Heart left ventricle (tissue), 16 donors: ENCODE measurements at regions not wholly inside any gene's neighbourhood (a gene's known extent, or its start where the extent isn't known, plus 50 kb on each side); places are given as distances from the start of the nearest gene placed in this dataset.

Experiments used
- ATAC-seq, 4 donors: fragments of 200-7000 bp; cut with Tn5 transposase; one replicate each; pipeline ENCODE4 v1.9.1; 2020 to 2022; ENCODE audit warnings: moderate library complexity in 4 of 4, mild to moderate bottlenecking in 3 of 4, moderate number of reproducible peaks in 1 of 4
- DNase-seq, 5 donors: peaks; one replicate each; pipeline ENCODE4 v3.0.0-alpha.2; 2020
- H3K27ac ChIP-seq, 12 donors: fragments of 200-600 bp; sonication (generic) in 4 of 12; one replicate each; pipeline versions ENCODE4 v1.5.0 to v1.8.0; 2016 to 2022; ENCODE audit warnings: mild to moderate bottlenecking in 2 of 12
- H3K27me3 ChIP-seq, 9 donors: fragments of 200-600 bp; sonication (generic) in 2 of 9; one replicate each; pipeline versions ENCODE4 v1.5.1 to v1.8.0; 2016 to 2022; ENCODE audit warnings: mild to moderate bottlenecking in 3 of 9
- H3K36me3 ChIP-seq, 9 donors: fragments of 200-600 bp; sonication (generic) in 2 of 9; one replicate each; pipeline versions ENCODE4 v1.5.0 to v1.8.0; 2018 to 2022; ENCODE audit warnings: mild to moderate bottlenecking in 2 of 9
- H3K4me1 ChIP-seq, 12 donors: fragments of 200-600 bp; sonication (generic) in 4 of 12; one replicate each; pipeline versions ENCODE4 v1.5.0 to v1.8.0; 2016 to 2022; ENCODE audit warnings: mild to moderate bottlenecking in 3 of 12
- H3K4me3 ChIP-seq, 12 donors: fragments of 200-600 bp; sonication (generic) in 4 of 12; one replicate each; pipeline versions ENCODE4 v1.5.0 to v1.8.0; 2017 to 2022; ENCODE audit warnings: mild to moderate bottlenecking in 9 of 12, moderate library complexity in 4 of 12
- H3K9me3 ChIP-seq, 12 donors: fragments of 200-600 bp; sonication (generic) in 4 of 12; one replicate each; pipeline versions ENCODE4 v1.5.0 to v1.8.0; 2016 to 2022; ENCODE audit warnings: mild to moderate bottlenecking in 1 of 12
- CTCF ChIP-seq, 12 donors: fragments of 200-600 bp; sonication (generic) in 4 of 12; IDR thresholded peaks; one replicate each; pipeline versions ENCODE4 v1.5.0 to v1.8.0; 2018 to 2022; ENCODE audit warnings: antibody characterized with exemption in 12 of 12, mild to moderate bottlenecking in 5 of 12
- POLR2A ChIP-seq, 2 donors: fragments of 450-650 bp; IDR thresholded peaks; one replicate each; pipeline ENCODE4 v1.6.1; 2017; ENCODE audit warnings: antibody characterized with exemption in 2 of 2, mild to moderate bottlenecking in 2 of 2, moderate library complexity in 2 of 2
- WGBS, 4 donors: extraction: QIAGEN DNeasy Blood & Tissue Kit in 2 of 4; methylation state at CpG; one replicate each; pipeline versions ENCODE4 v1.1.5 to v1.1.7; 2013 to 2018; 5-methylcytosine and 5-hydroxymethylcytosine counted together
- intact Hi-C, 10 donors: fragments of 100-400 bp; cut with DNase I; formaldehyde crosslinking; loops; one replicate each; pipeline versions ENCODE4 v1.11.1 to v1.14.2; 2022
- donor health status: ischemic (EF 13 %, LVEDD 7.1; RV severe dilation, severe dysfunction).
- donor health status: healthy with polysubstance abuse.
- donor health status: DM: no; HTN: yes; CAD: no.
- donor health status: DM: no; HTN: no; CAD: no.
- donor health status: ischemic (EF 25% LVEDD 6.9; RV normal size, moderate dysfunction).
- donor health status: ischemic (EF 25% LVEDD 5.7; RV mildly dilated, moderate dysfunction).
- donor health status: healthy.
- donor health status: DM: yes; HTN: yes; CAD: no.
- donor health status: ischemic (EF 35%, LVEDD 5.7; RV mildly dilated, moderate dysfunction).
- donor health status: nonischemic (EF 11% LVEDD 7.7; RV severe dilation, severe dysfunction).
- donor health status: DM: yes; HTN: yes; CAD: no.
- donor health status: PGD.
- donor health status: ischemic (EF 29% LVEDD 5.4; RV normal size, mild dysfunction).
- donor health status: nonischemic (EF 23%, LVEDD 6.1; RV moderate dilation, normal function).

DNA sequence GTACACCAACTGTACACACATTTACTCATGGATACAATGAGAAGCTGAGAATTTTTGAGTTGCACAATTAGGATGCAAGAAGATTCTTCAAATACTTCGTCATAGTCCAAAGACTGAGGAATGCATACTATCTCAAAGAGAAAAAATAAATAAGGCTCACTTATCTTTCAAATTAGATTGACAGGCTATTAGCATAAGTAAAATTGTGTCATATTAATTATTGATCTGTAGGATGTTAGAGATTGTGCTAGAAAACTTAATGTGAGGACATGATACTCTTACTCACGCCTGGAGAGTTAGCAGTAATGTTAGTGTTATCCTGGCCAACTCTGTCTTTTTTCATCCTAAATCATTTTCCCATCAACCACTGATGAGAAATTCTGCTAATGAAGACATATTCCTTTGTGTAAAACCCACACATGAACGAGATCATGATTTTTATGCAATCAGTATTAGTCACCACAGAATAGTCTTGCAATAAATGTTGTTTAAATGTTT is 659.0 kb downstream of the LTN1 start:
- Histone ChIP-seq H3K4me3 (no peak overlapping the region), H3K27me3 (no peaks in the 10 kb centered on the region), H3K27ac (no peak overlapping the region), H3K36me3 (no peaks in the 10 kb centered on the region), H3K4me1 (peaks cover 0 to 24% (median 3%) of the 10 kb centered on the region in 12 donors), H3K9me3 (peaks cover 0 to 2% (median 0%) of the 10 kb centered on the region in 12 donors)
- no peak for DNase-seq
- TF ChIP-seq CTCF (IDR thresholded peaks at IDR 0.05) (no peak), POLR2A (IDR thresholded peaks at IDR 0.05) (no peak)
- 80 to 89% (median 82%) methylated on average over 3 of the region's 3 CpGs for WGBS, 4 donors
- ATAC-seq: no peak
- intact Hi-C loops: loop anchor here in 6 of 10 donors (5.0 to 10.0 kb wide), 7 partner anchors 269 to 1489 kb away; partner anchors contain the start of gene ADAMTS1 (in 1 of the 6)

GRCh38 chr21:28332796-28333195 is 659.9 kb downstream of the LTN1 start:
- Histone ChIP-seq H3K4me1 (peaks cover 0 to 20% (median 3%) of the 10 kb centered on the region in 12 donors), H3K27ac (no peak overlapping the region), H3K4me3 (no peak overlapping the region), H3K27me3 (no peaks in the 10 kb centered on the region), H3K9me3 (peaks cover 0 to 2% (median 0%) of the 10 kb centered on the region in 12 donors), H3K36me3 (no peaks in the 10 kb centered on the region)
- TF ChIP-seq CTCF (IDR thresholded peaks at IDR 0.05) (no peak), POLR2A (IDR thresholded peaks at IDR 0.05) (no peak)
- no peak for ATAC-seq
- intact Hi-C loops: loop anchor here in 6 of 10 donors (5.0 to 10.0 kb wide), 7 partner anchors 268 to 1488 kb away; partner anchors contain the start of gene ADAMTS1 (in 1 of the 6)
- WGBS, 4 donors: 72 to 85% (median 82%) methylated on average over 1 of the region's 1 CpG
- no peak for DNase-seq

DNA sequence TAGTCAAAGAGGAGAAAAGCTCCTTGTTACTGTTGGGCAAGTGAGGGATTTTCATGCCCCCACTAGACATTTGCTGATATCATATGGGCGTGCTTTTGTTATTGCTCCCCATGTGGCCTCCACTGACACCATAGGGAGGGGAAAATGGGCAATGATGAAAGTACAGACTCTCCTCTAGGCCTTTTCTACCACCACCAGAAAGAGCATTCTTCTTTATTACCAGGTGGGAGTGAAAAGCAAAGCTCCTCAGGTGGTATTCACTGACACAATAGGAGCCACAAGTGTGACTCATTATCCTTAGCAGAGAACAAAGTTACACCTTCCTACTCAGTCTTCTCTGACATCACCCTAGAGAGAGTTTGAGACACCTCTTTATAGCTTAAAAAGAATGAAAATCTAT is 667.1 kb downstream of the LTN1 start:
- no peak for ATAC-seq
- 89 to 98% (median 94%) methylated on average over 1 of the region's 1 CpG for WGBS, 4 donors
- no peak for DNase-seq
- Histone ChIP-seq H3K27me3 (no peaks in the 10 kb centered on the region), H3K4me3 (no peak overlapping the region), H3K27ac (no peak overlapping the region), H3K4me1 (no peaks in the 10 kb centered on the region), H3K36me3 (no peaks in the 10 kb centered on the region), H3K9me3 (peaks cover 0 to 28% (median 7%) of the 10 kb centered on the region in 12 donors)
- TF ChIP-seq POLR2A (IDR thresholded peaks at IDR 0.05) (no peak), CTCF (IDR thresholded peaks at IDR 0.05) (no peak)
- intact Hi-C loops: loop anchor here in 1 of 10 donors (10.0 kb wide), 1 partner anchor 261 kb away; no protein-coding TSS in a partner anchor

DNA sequence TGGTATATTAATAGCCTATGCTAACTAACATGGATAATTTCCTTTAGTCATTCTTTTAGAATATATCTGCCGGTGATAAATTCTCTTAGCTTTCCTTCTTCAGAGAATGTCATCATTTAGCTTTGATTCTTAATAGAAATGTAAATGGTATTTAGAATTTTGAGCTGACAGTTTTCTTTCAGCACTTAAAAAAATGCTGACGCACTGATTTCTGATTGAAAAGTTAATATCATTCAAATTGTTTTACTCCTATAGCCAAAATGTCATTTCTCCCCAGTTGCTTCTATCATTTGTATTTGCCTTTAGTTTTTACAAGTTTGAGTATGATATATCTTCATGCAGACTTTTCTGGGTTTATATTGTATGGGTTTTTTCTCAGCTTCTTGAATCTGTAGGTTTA is 668.0 kb downstream of the LTN1 start:
- H3K4me1 ChIP-seq: no peaks in the 10 kb centered on the region
- intact Hi-C loops: loop anchor here in 1 of 10 donors (10.0 kb wide), 1 partner anchor 260 kb away; no protein-coding TSS in a partner anchor
- no peaks in the 10 kb centered on the region for H3K27me3 ChIP-seq
- TF ChIP-seq POLR2A (IDR thresholded peaks at IDR 0.05) (no peak), CTCF (IDR thresholded peaks at IDR 0.05) (no peak)
- no peak overlapping the region for H3K4me3 ChIP-seq
- WGBS, 4 donors: 96 to 97% (median 96%) methylated on average over 2 of the region's 2 CpGs
- no peaks in the 10 kb centered on the region for H3K36me3 ChIP-seq
- no peak for ATAC-seq
- H3K27ac ChIP-seq: no peak overlapping the region
- H3K9me3 ChIP-seq: peaks cover 0 to 36% (median 8%) of the 10 kb centered on the region in 12 donors
- DNase-seq: no peak
